ENCODE measurements at regions not wholly inside any gene's neighbourhood (a gene's known extent, or its start where the extent isn't known, plus 50 kb on each side); places are given as distances from the start of the nearest gene placed in this dataset.

DNA sequence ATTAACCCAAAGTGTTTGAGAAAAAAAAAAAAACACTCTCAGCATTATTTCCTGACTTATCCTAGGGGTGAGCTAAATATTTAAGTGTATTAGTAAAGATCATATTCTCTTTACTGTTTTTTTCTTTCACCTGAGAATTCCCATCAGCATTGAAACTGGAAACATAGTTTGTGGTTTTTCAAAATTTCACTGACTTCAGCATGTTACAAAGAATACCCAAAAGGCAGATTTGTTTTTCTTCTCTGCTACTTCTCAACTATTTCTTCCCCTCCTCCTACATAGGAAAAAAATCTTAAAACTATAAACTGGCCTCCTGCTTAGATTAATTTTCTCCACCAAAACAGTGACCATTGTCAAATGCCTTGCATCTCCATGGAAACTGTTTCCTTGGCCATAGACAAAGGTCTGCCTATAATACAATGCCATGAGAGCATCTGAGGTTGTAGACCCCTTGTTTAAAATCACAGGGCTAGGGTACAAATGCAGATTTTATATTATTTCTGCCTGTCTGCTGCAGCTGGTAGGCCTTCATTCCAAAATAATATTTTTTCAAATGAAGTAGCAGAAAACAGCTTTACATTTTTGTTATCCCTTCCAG lies 179.7 kb upstream of the GALNT5 start:
- DNase-seq (ENCODE audit: low read depth, low spot score) (no peak), ATAC-seq (no peak), FAIRE-seq (no peak)
- Histone ChIP-seq H3K9ac (ENCODE audit: control insufficient read depth, insufficient read depth, low read length) (no peak overlapping the region), H2AFZ (ENCODE audit: control insufficient read depth, low read depth, low read length) (no peak overlapping the region), H4K20me1 (ENCODE audit: control insufficient read depth, insufficient read depth) (no peaks in the 10 kb centered on the region), H3K79me2 (ENCODE audit: control insufficient read depth, insufficient read depth, low read length) (no peaks in the 10 kb centered on the region), H3K4me3 (no peak overlapping the region), H3K36me3 (ENCODE audit: control insufficient read depth in 2 of 2, insufficient read depth in 2 of 2, low read length in 1 of 2) (no peaks in the 10 kb centered on the region), H3K9me3 (replicated peaks; ENCODE audit: control insufficient read depth, insufficient read depth, low read length) (no peaks in the 10 kb centered on the region), H3K4me1 (ENCODE audit: control insufficient read depth, insufficient read depth, low read length) (peaks cover 8% of the 10 kb centered on the region), H3K27ac (ENCODE audit: control insufficient read depth, insufficient read depth) (no peak overlapping the region), H3K4me2 (ENCODE audit: control insufficient read depth, insufficient read depth) (no peak overlapping the region), H3K27me3 (replicated peaks in 1 of 2; ENCODE audit: control insufficient read depth in 2 of 2, insufficient read depth in 2 of 2, low read length in 1 of 2) (no peaks in the 10 kb centered on the region; a peak in 1 of 4 replicates)
- intact Hi-C loops (cut with micrococcal nuclease; ENCODE audit: unreplicated experiment): no loop called here
- in situ Hi-C loops (cut with MboI): no loop called here
- TF ChIP-seq POLR2AphosphoS2 (IDR thresholded peaks at IDR 0.05; ENCODE audit: low read depth, low read length) (no peak), YY1 (IDR thresholded peaks at IDR 0.05; ENCODE audit: low read depth, low read length) (no peak), KAT2A (conservative IDR thresholded peaks at IDR 0.05; ENCODE audit: control insufficient read depth, low read depth, low read length) (no peak)
- no TSS peak for BruUV-seq (replicated peaks)
- ChIA-PET CTCF (interaction anchor here (0.6 to 2.2 kb wide), 5 partner anchors 9 to 742 kb away, joined by 3 to 6 read pairs (median 3); no protein-coding TSS in a partner anchor), SMC1A (ENCODE audit: uncharacterized antibody, unreplicated experiment) (interaction anchor here (1.0 to 2.8 kb wide), 9 partner anchors 8 to 116 kb away, joined by 3 to 19 read pairs (median 5); no protein-coding TSS in a partner anchor), RAD21 (ENCODE audit: unreplicated experiment) (interaction anchor here (1.3 to 1.7 kb wide), 2 partner anchors 39 to 115 kb away, joined by 3 to 9 read pairs; no protein-coding TSS in a partner anchor), POLR2A (interaction anchor here (1.4 kb wide), 1 partner anchor 11 kb away, joined by 3 read pairs; no protein-coding TSS in a partner anchor)

- DNase-seq (ENCODE audit: low read depth, low spot score) (no peak), ATAC-seq (no peak), FAIRE-seq (no peak)
- no peak overlapping the region for H3K27ac ChIP-seq (ENCODE audit: control insufficient read depth, insufficient read depth)
- no peak overlapping the region for H3K4me3 ChIP-seq
- no peak overlapping the region for H2AFZ ChIP-seq (ENCODE audit: control insufficient read depth, low read depth, low read length)
- RAD21 ChIA-PET (ENCODE audit: unreplicated experiment): no interaction called here
- in situ Hi-C loops (cut with MboI): no loop called here
- no peaks in the 10 kb centered on the region; a peak in 1 of 4 replicates for H3K27me3 ChIP-seq (replicated peaks in 1 of 2; ENCODE audit: control insufficient read depth in 2 of 2, insufficient read depth in 2 of 2, low read length in 1 of 2)
- POLR2A ChIA-PET: no interaction called here
- H3K9me3 ChIP-seq (replicated peaks; ENCODE audit: control insufficient read depth, insufficient read depth, low read length): no peaks in the 10 kb centered on the region
- no peak overlapping the region for H3K4me2 ChIP-seq (ENCODE audit: control insufficient read depth, insufficient read depth)
- no peaks in the 10 kb centered on the region for H4K20me1 ChIP-seq (ENCODE audit: control insufficient read depth, insufficient read depth)
- no peak overlapping the region for H3K9ac ChIP-seq (ENCODE audit: control insufficient read depth, insufficient read depth, low read length)
- no peaks in the 10 kb centered on the region for H3K4me1 ChIP-seq (ENCODE audit: control insufficient read depth, insufficient read depth, low read length)
- CTCF ChIA-PET: no interaction called here
- H3K36me3 ChIP-seq (ENCODE audit: control insufficient read depth in 2 of 2, insufficient read depth in 2 of 2, low read length in 1 of 2): no peaks in the 10 kb centered on the region
- no peaks in the 10 kb centered on the region for H3K79me2 ChIP-seq (ENCODE audit: control insufficient read depth, insufficient read depth, low read length)
- SMC1A ChIA-PET (ENCODE audit: uncharacterized antibody, unreplicated experiment): interaction anchor here (1.1 kb wide), 1 partner anchor 10 kb away, joined by 4 read pairs; no protein-coding TSS in a partner anchor
- no TSS peak for BruUV-seq (replicated peaks)
- intact Hi-C loops (cut with micrococcal nuclease; ENCODE audit: unreplicated experiment): no loop called here
- no peak for TF ChIP-seq FOXM1 (IDR thresholded peaks at IDR 0.05; ENCODE audit: low read depth, low read length)
- no peak for TF ChIP-seq E2F8 (IDR thresholded peaks at IDR 0.05; ENCODE audit: low read depth, partially characterized antibody)
- no peak for TF ChIP-seq FOS (IDR thresholded peaks at IDR 0.05; ENCODE audit: borderline replicate concordance, extremely low read depth, insufficient read length)
- no peak for TF ChIP-seq ZNF207 (IDR thresholded peaks at IDR 0.05; ENCODE audit: borderline replicate concordance)
- no peak for TF ChIP-seq RBBP5 (conservative IDR thresholded peaks at IDR 0.05)
- TF ChIP-seq RUNX3 (IDR thresholded peaks at IDR 0.05; ENCODE audit: low read length): no peak
- no peak for TF ChIP-seq PBX3 (IDR thresholded peaks at IDR 0.05; ENCODE audit: insufficient replicate concordance, low read depth, low read length)
- no peak for TF ChIP-seq SIX5 (IDR thresholded peaks at IDR 0.05; ENCODE audit: low read depth, low read length, severe bottlenecking)
- TF ChIP-seq CHD1 (IDR thresholded peaks at IDR 0.05; ENCODE audit: low read depth, low read length): no peak
Measured at GRCh38 chr2:157082950-157083349, 174.6 kb upstream of the GALNT5 start.
